GM12878 (cell line): ENCODE measurements at regions not wholly inside any gene's neighbourhood (a gene's known extent, or its start where the extent isn't known, plus 50 kb on each side); places are given as distances from the start of the nearest gene placed in this dataset.

Experiments used
- ATAC-seq: fragments of 200-7000 bp; cut with Tn5 transposase; 3 replicates; pipeline ENCODE4 v1.9.1; 2020; ENCODE audit warnings: mild to moderate bottlenecking, moderate library complexity
- BruUV-seq: library from RNA; stranded (reverse); fragments of 400-500 nt; replicated peaks from 2 replicates; lab custom pipeline; 2021; lab: Mats Ljungman, UMichigan
- CTCF ChIA-PET: fragments of 300-600 bp; sonication (Branson Sonifier 250); formaldehyde crosslinking; extraction: SDS; loops from one replicate; lab custom pipeline; 2021; ENCODE audit warnings: inconsistent platforms; lab: Yijun Ruan, JAX
- POLR2A ChIA-PET: fragments of 350-600 bp; formaldehyde crosslinking; extraction: SDS; loops from one replicate; lab custom pipeline; 2021; ENCODE audit warnings: inconsistent platforms; lab: Charles Lee
- RAD21 ChIA-PET: fragments of 300-600 bp; sonication (Branson Sonifier 250); formaldehyde crosslinking; loops from one replicate; lab custom pipeline; 2023; ENCODE audit warnings: antibody characterized with exemption; ENCODE audit not compliant: unreplicated experiment; lab: Charles Lee
- SMC1A ChIA-PET: fragments of 300-600 bp; sonication (Branson Sonifier 250); formaldehyde crosslinking; loops from one replicate; lab custom pipeline; 2023; ENCODE audit not compliant: unreplicated experiment, uncharacterized antibody; lab: Charles Lee
- DNase-seq: peaks from one replicate; pipeline ENCODE4 v3.0.0-alpha.2; 2011; ENCODE audit warnings: low read depth, low spot score
- FAIRE-seq: peaks from 3 replicates; lab custom pipeline; 2011; peaks lifted over from hg19 to GRCh38; lab: Jason Lieb, UNC
- H2AFZ ChIP-seq: 2 replicates; pipeline ENCODE4 v1.6.0; 2011; ENCODE audit warnings: low read depth, low read length, control low read depth; ENCODE audit not compliant: control insufficient read depth
- H3K27ac ChIP-seq: 2 replicates; pipeline ENCODE4 v1.5.1; 2011; ENCODE audit warnings: control low read depth; ENCODE audit not compliant: control insufficient read depth, insufficient read depth
- H3K27me3 ChIP-seq, 2 experiments: replicated peaks in 1 of 2; 2 replicates each; pipeline versions ENCODE4 v1.6.0 to v1.6.1; 2011; ENCODE audit warnings: low read length in 1 of 2; ENCODE audit not compliant: control insufficient read depth in 2 of 2, insufficient read depth in 2 of 2
- H3K36me3 ChIP-seq, 2 experiments: 2 replicates each; pipeline ENCODE4 v1.5.1; 2011; ENCODE audit warnings: low read length in 1 of 2; ENCODE audit not compliant: control insufficient read depth in 2 of 2, insufficient read depth in 2 of 2
- H3K4me1 ChIP-seq: 2 replicates; pipeline ENCODE4 v1.6.1; 2011; ENCODE audit warnings: mild to moderate bottlenecking, low read length, moderate library complexity, mixed read lengths; ENCODE audit not compliant: control insufficient read depth, insufficient read depth
- H3K4me2 ChIP-seq: 2 replicates; pipeline ENCODE4 v1.6.0; 2011; ENCODE audit warnings: control low read depth; ENCODE audit not compliant: control insufficient read depth, insufficient read depth
- H3K4me3 ChIP-seq: fragments of 200-600 bp; sonication (generic); 2 replicates; pipeline ENCODE4 v1.5.1; 2016
- H3K79me2 ChIP-seq: 2 replicates; pipeline ENCODE4 v1.6.0; 2011; ENCODE audit warnings: low read length; ENCODE audit not compliant: control insufficient read depth, insufficient read depth
- H3K9ac ChIP-seq: 2 replicates; pipeline ENCODE4 v1.8.0; 2011; ENCODE audit warnings: low read length, control low read depth, mixed read lengths; ENCODE audit not compliant: control insufficient read depth, insufficient read depth
- H3K9me3 ChIP-seq: replicated peaks from 3 replicates; pipeline ENCODE4 v1.5.1; 2011; ENCODE audit warnings: mild to moderate bottlenecking, low read length; ENCODE audit not compliant: control insufficient read depth, insufficient read depth
- H4K20me1 ChIP-seq: 2 replicates; pipeline ENCODE4 v1.6.0; 2011; ENCODE audit not compliant: control insufficient read depth, insufficient read depth
- CUX1 ChIP-seq: IDR thresholded peaks from 2 replicates; pipeline ENCODE4 v1.6.1; 2012; ENCODE audit warnings: improper control_type of control experiment, low read depth, low read length; ENCODE audit not compliant: insufficient replicate concordance
- EGR1 ChIP-seq, 2 experiments: IDR thresholded peaks; 1 replicate in 1 of 2; 2 replicates in 1 of 2; pipeline ENCODE4 v1.6.1; 2011 to 2012; ENCODE audit warnings: low read depth in 2 of 2, low read length in 2 of 2, borderline replicate concordance in 1 of 2, mild to moderate bottlenecking in 1 of 2, moderate library complexity in 1 of 2
- HSF1 ChIP-seq: fragments of 150-350 bp; IDR thresholded peaks from 2 replicates; pipeline ENCODE4 v1.6.1; 2014; ENCODE audit warnings: mild to moderate bottlenecking, low read depth, low read length
- JUNB ChIP-seq: IDR thresholded peaks from 2 replicates; pipeline ENCODE4 v1.6.1; 2016; ENCODE audit warnings: antibody characterized with exemption, mild to moderate bottlenecking
- MXI1 ChIP-seq: fragments of 150-350 bp; IDR thresholded peaks from 2 replicates; pipeline ENCODE4 v1.6.1; 2011; ENCODE audit warnings: low read depth, mild to moderate bottlenecking, inconsistent platforms, low read length, improper control_type of control experiment
- PML ChIP-seq: IDR thresholded peaks from 2 replicates; pipeline ENCODE4 v1.6.1; 2012; ENCODE audit warnings: low read length, inconsistent platforms
- SUZ12 ChIP-seq: fragments of 200-600 bp; sonication (generic); IDR thresholded peaks from one replicate; pipeline ENCODE4 v1.6.1; 2018; ENCODE audit warnings: antibody characterized with exemption, mild to moderate bottlenecking; ENCODE audit not compliant: unreplicated experiment
- WGBS: methylation state at CpG from one replicate; pipeline ENCODE4 v1.1.6; 2016; ENCODE audit warnings: low lambda C conversion rate; ENCODE audit not compliant: insufficient replicate concordance, insufficient coverage; ENCODE audit errors: missing lambda C conversion rate; 5-methylcytosine and 5-hydroxymethylcytosine counted together
- in situ Hi-C: fragments of 300-500 bp; cut with MboI; formaldehyde crosslinking; loops from 9 replicates; pipeline ENCODE4 v1.14.3; 2018; ENCODE audit warnings: mixed read lengths
- intact Hi-C: fragments of 100-400 bp; cut with micrococcal nuclease; formaldehyde crosslinking; loops from one replicate; pipeline ENCODE4 v1.14.2; 2022; ENCODE audit not compliant: unreplicated experiment

GRCh38 chr11:28757725-28758515, 649.7 kb downstream of the METTL15 start:
- ChIA-PET SMC1A (interaction anchor here (0.7 kb wide), 1 partner anchor 81 kb away, joined by 3 read pairs; no protein-coding TSS in a partner anchor), RAD21 (interaction anchor here (1.6 kb wide), 1 partner anchor 402 kb away, joined by 4 read pairs; no protein-coding TSS in a partner anchor), CTCF (no interaction called here), POLR2A (interaction anchor here (1.1 kb wide), 1 partner anchor 9 kb away, joined by 3 read pairs; no protein-coding TSS in a partner anchor)
- in situ Hi-C loops = no loop called here
- no peaks in the 10 kb centered on the region for H3K9me3 ChIP-seq
- no peaks in the 10 kb centered on the region for H4K20me1 ChIP-seq
- no peaks in the 10 kb centered on the region for H3K27me3 ChIP-seq
- DNase-seq (no peak), FAIRE-seq (no peak), ATAC-seq (no peak)
- H3K9ac ChIP-seq = no peak overlapping the region
- H3K79me2 ChIP-seq = no peaks in the 10 kb centered on the region
- no peaks in the 10 kb centered on the region for H3K36me3 ChIP-seq
- H3K4me3 ChIP-seq = no peak overlapping the region
- no TSS peak for BruUV-seq
- intact Hi-C loops = no loop called here
- no peaks in the 10 kb centered on the region for H3K4me1 ChIP-seq
- TF ChIP-seq HSF1 = no peak
- no peak overlapping the region for H2AFZ ChIP-seq
- H3K4me2 ChIP-seq = no peak overlapping the region
- WGBS = 34% methylated on average over 5 of the region's 5 CpGs
- H3K27ac ChIP-seq = no peak overlapping the region

GRCh38 chr11:28756977-28757376, 648.8 kb downstream of the METTL15 start:
- Histone ChIP-seq H3K4me3 (no peak overlapping the region), H3K27me3 (no peaks in the 10 kb centered on the region), H3K79me2 (no peaks in the 10 kb centered on the region), H4K20me1 (no peaks in the 10 kb centered on the region), H3K4me1 (no peaks in the 10 kb centered on the region), H3K4me2 (no peak overlapping the region), H3K36me3 (no peaks in the 10 kb centered on the region), H3K9me3 (no peaks in the 10 kb centered on the region), H3K27ac (no peak overlapping the region), H3K9ac (no peak overlapping the region), H2AFZ (no peak overlapping the region)
- BruUV-seq = no TSS peak
- ChIA-PET POLR2A (interaction anchor here (1.1 kb wide), 1 partner anchor 10 kb away, joined by 3 read pairs; no protein-coding TSS in a partner anchor), RAD21 (interaction anchor here (1.6 kb wide), 1 partner anchor 403 kb away, joined by 4 read pairs; no protein-coding TSS in a partner anchor), CTCF (no interaction called here), SMC1A (no interaction called here)
- WGBS = 0% methylated on average over 1 of the region's 1 CpG
- DNase-seq (no peak), ATAC-seq (no peak), FAIRE-seq (no peak)
- intact Hi-C loops = no loop called here
- in situ Hi-C loops = no loop called here
- TF ChIP-seq EGR1 (IDR thresholded peaks at IDR 0.05; ENCODE audit: borderline replicate concordance in 1 of 2, low read depth in 2 of 2, low read length in 2 of 2) = no peak
- TF ChIP-seq SUZ12 = no peak
- TF ChIP-seq JUNB = no peak
- TF ChIP-seq CUX1 = no peak
- no peak for TF ChIP-seq PML
- no peak for TF ChIP-seq MXI1
